Calu3 (cell line): ENCODE measurements at regions not wholly inside any gene's neighbourhood (a gene's known extent, or its start where the extent isn't known, plus 50 kb on each side); places are given as distances from the start of the nearest gene placed in this dataset.

Experiments
- BruUV-seq: library from RNA; stranded (reverse); fragments of 400-500 nt; replicated peaks from 2 replicates; lab custom pipeline; 2021; lab: Mats Ljungman, UMichigan
- CTCF ChIA-PET: fragments of 300-600 bp; sonication (Branson Sonifier 250); formaldehyde crosslinking; loops from one replicate; lab custom pipeline; 2022; ENCODE audit warnings: antibody characterized with exemption; lab: Charles Lee
- DNase-seq: peaks from one replicate; pipeline ENCODE4 v3.0.0; 2022
- H3K27ac Mint-ChIP-seq: one replicate; pipeline ENCODE4 v1.8.0; 2022; ENCODE audit warnings: mixed read lengths; ENCODE audit not compliant: unreplicated experiment
- H3K27me3 Mint-ChIP-seq: one replicate; pipeline ENCODE4 v1.8.0; 2022; ENCODE audit warnings: mixed read lengths; ENCODE audit not compliant: unreplicated experiment
- H3K36me3 Mint-ChIP-seq: one replicate; pipeline ENCODE4 v1.8.0; 2022; ENCODE audit warnings: mild to moderate bottlenecking, moderate library complexity, mixed read lengths; ENCODE audit not compliant: insufficient read depth, unreplicated experiment
- H3K4me1 Mint-ChIP-seq: one replicate; pipeline ENCODE4 v1.8.0; 2022; ENCODE audit warnings: mild to moderate bottlenecking, low read depth, mixed read lengths; ENCODE audit not compliant: unreplicated experiment
- H3K4me3 Mint-ChIP-seq: one replicate; pipeline ENCODE4 v1.8.0; 2022; ENCODE audit warnings: mild to moderate bottlenecking, low read depth, moderate library complexity, mixed read lengths; ENCODE audit not compliant: unreplicated experiment
- H3K9me3 Mint-ChIP-seq: one replicate; pipeline ENCODE4 v1.8.0; 2022; ENCODE audit warnings: low read depth, mixed read lengths; ENCODE audit not compliant: unreplicated experiment
- intact Hi-C: fragments of 100-400 bp; cut with micrococcal nuclease; formaldehyde crosslinking; loops from one replicate; pipeline ENCODE4 v1.10.0; 2022; ENCODE audit not compliant: unreplicated experiment
- TF ChIP-seq, protein P1 (sequence below): fragments of 200-600 bp; IDR thresholded peaks from one replicate; pipeline ENCODE4 v1.8.0; 2022; ENCODE audit warnings: antibody characterized with exemption; ENCODE audit not compliant: unreplicated experiment

DNA sequence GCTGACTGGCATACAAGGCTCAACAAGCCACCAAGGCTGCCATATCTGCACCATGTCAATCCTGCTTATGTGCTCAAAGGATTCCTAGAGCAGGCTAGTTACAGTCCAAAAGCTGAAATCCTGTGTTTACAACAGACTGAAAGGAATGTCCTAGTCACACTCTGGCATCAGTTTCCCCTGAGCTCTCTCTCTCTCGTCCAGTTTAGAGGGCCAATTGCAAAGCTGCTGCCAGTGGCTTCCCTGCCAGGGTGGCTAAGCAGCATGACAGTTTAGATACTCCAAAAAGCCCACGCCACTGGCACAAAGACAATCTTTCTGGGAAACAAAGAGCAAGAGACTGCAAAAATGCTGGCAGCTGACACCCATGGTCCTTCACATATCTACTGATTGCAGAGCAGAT, 392.1 kb downstream of the RPS29 start:
- H3K4me1 Mint-ChIP-seq = no peaks in the 10 kb centered on the region
- no peaks in the 10 kb centered on the region for H3K36me3 Mint-ChIP-seq
- no peaks in the 10 kb centered on the region for H3K9me3 Mint-ChIP-seq
- no peak overlapping the region for H3K27ac Mint-ChIP-seq
- CTCF ChIA-PET = no interaction called here
- TF ChIP-seq, protein P1, sequence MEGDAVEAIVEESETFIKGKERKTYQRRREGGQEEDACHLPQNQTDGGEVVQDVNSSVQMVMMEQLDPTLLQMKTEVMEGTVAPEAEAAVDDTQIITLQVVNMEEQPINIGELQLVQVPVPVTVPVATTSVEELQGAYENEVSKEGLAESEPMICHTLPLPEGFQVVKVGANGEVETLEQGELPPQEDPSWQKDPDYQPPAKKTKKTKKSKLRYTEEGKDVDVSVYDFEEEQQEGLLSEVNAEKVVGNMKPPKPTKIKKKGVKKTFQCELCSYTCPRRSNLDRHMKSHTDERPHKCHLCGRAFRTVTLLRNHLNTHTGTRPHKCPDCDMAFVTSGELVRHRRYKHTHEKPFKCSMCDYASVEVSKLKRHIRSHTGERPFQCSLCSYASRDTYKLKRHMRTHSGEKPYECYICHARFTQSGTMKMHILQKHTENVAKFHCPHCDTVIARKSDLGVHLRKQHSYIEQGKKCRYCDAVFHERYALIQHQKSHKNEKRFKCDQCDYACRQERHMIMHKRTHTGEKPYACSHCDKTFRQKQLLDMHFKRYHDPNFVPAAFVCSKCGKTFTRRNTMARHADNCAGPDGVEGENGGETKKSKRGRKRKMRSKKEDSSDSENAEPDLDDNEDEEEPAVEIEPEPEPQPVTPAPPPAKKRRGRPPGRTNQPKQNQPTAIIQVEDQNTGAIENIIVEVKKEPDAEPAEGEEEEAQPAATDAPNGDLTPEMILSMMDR = no peak
- H3K4me3 Mint-ChIP-seq = no peak overlapping the region
- intact Hi-C loops = no loop called here
- DNase-seq = no peak
- no peaks in the 10 kb centered on the region for H3K27me3 Mint-ChIP-seq
- BruUV-seq = no TSS peak

GRCh38 chr14:49193332-49194065, 392.7 kb downstream of the RPS29 start:
- intact Hi-C loops = no loop called here
- H3K27ac Mint-ChIP-seq = no peak overlapping the region

DNA sequence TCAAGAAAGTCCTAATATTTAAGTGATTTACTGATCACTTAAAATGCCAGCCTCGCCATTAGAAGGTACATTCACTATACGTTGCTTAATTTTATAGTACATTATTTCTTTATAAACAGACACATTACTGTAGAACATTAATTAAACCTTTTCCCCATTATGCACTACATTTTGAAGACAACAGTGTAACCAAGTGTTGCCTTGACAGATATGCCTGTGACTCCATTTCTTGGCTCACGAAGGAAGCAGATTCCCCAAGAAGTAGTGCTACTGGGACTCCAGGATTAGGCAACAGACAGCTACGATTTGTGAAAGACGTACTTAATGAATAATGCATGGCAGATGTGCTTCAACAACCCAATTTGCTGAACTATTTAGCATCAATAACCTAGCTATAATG, 394.8 kb downstream of the RPS29 start:
- CTCF ChIA-PET = no interaction called here
- TF ChIP-seq, protein P1 = no peak
- DNase-seq = no peak
- no peaks in the 10 kb centered on the region for H3K9me3 Mint-ChIP-seq
- no TSS peak for BruUV-seq
- no peak overlapping the region for H3K4me3 Mint-ChIP-seq
- no peak overlapping the region for H3K27ac Mint-ChIP-seq
- H3K36me3 Mint-ChIP-seq = no peaks in the 10 kb centered on the region
- H3K27me3 Mint-ChIP-seq = no peaks in the 10 kb centered on the region
- no peaks in the 10 kb centered on the region for H3K4me1 Mint-ChIP-seq
- intact Hi-C loops = no loop called here

More at GRCh38 chr14:49193332-49194065, 392.7 kb downstream of the RPS29 start:
- TF ChIP-seq, protein P1 = no peak
- no peaks in the 10 kb centered on the region for H3K36me3 Mint-ChIP-seq
- no peak for DNase-seq
- H3K27me3 Mint-ChIP-seq = no peaks in the 10 kb centered on the region
- no peaks in the 10 kb centered on the region for H3K4me1 Mint-ChIP-seq
- CTCF ChIA-PET = no interaction called here
- no TSS peak for BruUV-seq
- H3K9me3 Mint-ChIP-seq = no peaks in the 10 kb centered on the region
- H3K4me3 Mint-ChIP-seq = no peak overlapping the region

DNA sequence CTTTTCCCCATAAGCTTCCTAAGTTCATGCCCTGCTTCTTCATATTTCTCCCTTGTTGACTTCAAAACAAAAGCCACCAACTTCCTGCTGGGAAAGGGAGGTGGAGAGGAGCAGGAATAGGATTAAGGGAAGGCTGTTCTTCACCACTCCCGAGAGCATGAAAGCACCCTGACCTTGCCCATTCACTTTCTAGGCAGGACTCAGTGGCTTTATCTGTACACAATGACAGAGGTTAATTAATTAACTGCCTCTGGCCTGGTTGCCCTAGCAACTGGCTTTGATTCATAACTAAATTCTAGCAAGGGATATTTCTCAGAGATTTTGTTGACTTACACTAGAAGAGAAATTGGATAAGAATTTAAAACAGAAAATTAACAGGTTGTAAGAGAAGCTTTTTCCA, 396.8 kb downstream of the RPS29 start:
- H3K4me1 Mint-ChIP-seq = no peaks in the 10 kb centered on the region
- intact Hi-C loops = no loop called here

More for the DNA sequence above, 396.8 kb downstream of the RPS29 start:
- no peaks in the 10 kb centered on the region for H3K9me3 Mint-ChIP-seq
- BruUV-seq = no TSS peak
- TF ChIP-seq, protein P1 = no peak
- no peak for DNase-seq
- no peaks in the 10 kb centered on the region for H3K27me3 Mint-ChIP-seq
- H3K4me3 Mint-ChIP-seq = no peak overlapping the region
- H3K36me3 Mint-ChIP-seq = no peaks in the 10 kb centered on the region
- CTCF ChIA-PET = no interaction called here
- no peak overlapping the region for H3K27ac Mint-ChIP-seq
